Breast epithelium (tissue), 3 donors: ENCODE measurements at regions not wholly inside any gene's neighbourhood (a gene's known extent, or its start where the extent isn't known, plus 50 kb on each side); places are given as distances from the start of the nearest gene placed in this dataset.

Experiments used
- POLR2A ChIP-seq: fragments of 450-650 bp; IDR thresholded peaks from one replicate; pipeline ENCODE4 v1.6.1; 2016; ENCODE audit warnings: antibody characterized with exemption, mild to moderate bottlenecking, moderate library complexity
- POLR2AphosphoS5 ChIP-seq, 3 donors: sonication (generic); formaldehyde crosslinking; IDR thresholded peaks; one replicate each; pipeline ENCODE4 v1.6.1; 2017; ENCODE audit warnings: antibody characterized with exemption in 3 of 3
- TF ChIP-seq, protein P1 (sequence below), 3 donors: fragments of 450-650 bp; IDR thresholded peaks; one replicate each; pipeline ENCODE4 v1.5.1; 2016 to 2017; ENCODE audit warnings: antibody characterized with exemption in 3 of 3, mild to moderate bottlenecking in 3 of 3, moderate library complexity in 3 of 3

DNA sequence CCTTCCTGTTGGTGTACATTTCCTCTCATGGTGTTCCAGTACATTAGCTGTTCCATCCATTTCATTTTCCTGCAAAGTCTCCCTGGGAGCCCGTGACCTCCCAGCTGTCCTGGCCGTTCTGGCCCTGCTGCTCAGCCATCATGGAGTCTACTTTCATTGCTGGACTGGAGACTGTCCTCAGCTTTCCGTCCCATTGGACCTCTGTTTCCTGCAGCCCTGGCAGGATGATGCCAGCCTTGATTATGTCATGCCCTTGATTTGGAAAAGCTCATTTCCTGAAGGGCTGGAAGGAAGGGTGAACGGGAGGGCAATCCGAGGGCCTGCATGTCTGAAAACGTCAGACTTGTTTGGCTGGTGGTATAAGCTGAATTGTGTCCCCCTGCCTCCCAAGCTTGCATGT is 205.5 kb upstream of the HS6ST1 start:
- TF ChIP-seq, protein P1, sequence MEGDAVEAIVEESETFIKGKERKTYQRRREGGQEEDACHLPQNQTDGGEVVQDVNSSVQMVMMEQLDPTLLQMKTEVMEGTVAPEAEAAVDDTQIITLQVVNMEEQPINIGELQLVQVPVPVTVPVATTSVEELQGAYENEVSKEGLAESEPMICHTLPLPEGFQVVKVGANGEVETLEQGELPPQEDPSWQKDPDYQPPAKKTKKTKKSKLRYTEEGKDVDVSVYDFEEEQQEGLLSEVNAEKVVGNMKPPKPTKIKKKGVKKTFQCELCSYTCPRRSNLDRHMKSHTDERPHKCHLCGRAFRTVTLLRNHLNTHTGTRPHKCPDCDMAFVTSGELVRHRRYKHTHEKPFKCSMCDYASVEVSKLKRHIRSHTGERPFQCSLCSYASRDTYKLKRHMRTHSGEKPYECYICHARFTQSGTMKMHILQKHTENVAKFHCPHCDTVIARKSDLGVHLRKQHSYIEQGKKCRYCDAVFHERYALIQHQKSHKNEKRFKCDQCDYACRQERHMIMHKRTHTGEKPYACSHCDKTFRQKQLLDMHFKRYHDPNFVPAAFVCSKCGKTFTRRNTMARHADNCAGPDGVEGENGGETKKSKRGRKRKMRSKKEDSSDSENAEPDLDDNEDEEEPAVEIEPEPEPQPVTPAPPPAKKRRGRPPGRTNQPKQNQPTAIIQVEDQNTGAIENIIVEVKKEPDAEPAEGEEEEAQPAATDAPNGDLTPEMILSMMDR (IDR thresholded peaks at IDR 0.05): no peak
- no peak for TF ChIP-seq POLR2A
- no peak for TF ChIP-seq POLR2AphosphoS5 (IDR thresholded peaks at IDR 0.05)
